ENCODE measurements at regions not wholly inside any gene's neighbourhood (a gene's known extent, or its start where the extent isn't known, plus 50 kb on each side); places are given as distances from the start of the nearest gene placed in this dataset.

- H3K27ac Mint-ChIP-seq (ENCODE audit: low read depth, unreplicated experiment) = no peak overlapping the region
- POLR2A ChIA-PET = no interaction called here
- no peaks in the 10 kb centered on the region for H3K27me3 Mint-ChIP-seq (ENCODE audit: insufficient read depth, unreplicated experiment)
- CTCF ChIA-PET = interaction anchor here (1.1 kb wide), 1 partner anchor 9 kb away, joined by 6 read pairs; no protein-coding TSS in a partner anchor
- no peak for TF ChIP-seq CTCF (IDR thresholded peaks at IDR 0.05; ENCODE audit: unreplicated experiment)
- peaks cover 21% of the 10 kb centered on the region for H3K4me1 Mint-ChIP-seq (ENCODE audit: insufficient read depth, unreplicated experiment)
- H3K36me3 Mint-ChIP-seq (ENCODE audit: insufficient read depth, unreplicated experiment) = no peaks in the 10 kb centered on the region
- H3K9me3 Mint-ChIP-seq (ENCODE audit: unreplicated experiment) = no peaks in the 10 kb centered on the region
- DNase-seq (ENCODE audit: unreplicated experiment) = no peak
- no TSS peak for BruUV-seq (replicated peaks)
- intact Hi-C loops (cut with micrococcal nuclease) = no loop called here
- H3K4me3 Mint-ChIP-seq (ENCODE audit: unreplicated experiment) = no peak overlapping the region
Measured at GRCh38 chr12:105745811-105746210, 392.9 kb downstream of the NUAK1 start.

- no peaks in the 10 kb centered on the region for H3K27me3 Mint-ChIP-seq (ENCODE audit: insufficient read depth, unreplicated experiment)
- intact Hi-C loops (cut with micrococcal nuclease) = no loop called here
- ChIA-PET POLR2A (no interaction called here), CTCF (interaction anchor here (0.6 kb wide), 1 partner anchor 139 kb away, joined by 3 read pairs; no protein-coding TSS in a partner anchor)
- H3K4me3 Mint-ChIP-seq (ENCODE audit: unreplicated experiment) = no peak overlapping the region
- peak overlapping the region; percentile 32 for H3K27ac Mint-ChIP-seq (ENCODE audit: low read depth, unreplicated experiment)
- H3K4me1 Mint-ChIP-seq (ENCODE audit: insufficient read depth, unreplicated experiment) = peaks cover 13% of the 10 kb centered on the region
- no peaks in the 10 kb centered on the region for H3K36me3 Mint-ChIP-seq (ENCODE audit: insufficient read depth, unreplicated experiment)
- H3K9me3 Mint-ChIP-seq (ENCODE audit: unreplicated experiment) = no peaks in the 10 kb centered on the region
- TF ChIP-seq CTCF (IDR thresholded peaks at IDR 0.05; ENCODE audit: unreplicated experiment) = no peak
- DNase-seq (ENCODE audit: unreplicated experiment) = peak; percentile 71
- no TSS peak for BruUV-seq (replicated peaks)
Measured at GRCh38 chr12:105748806-105749600, 389.8 kb downstream of the NUAK1 start.

GRCh38 chr12:105750096-105750495 is 388.7 kb downstream of the NUAK1 start:
- Mint-ChIP-seq H3K4me1 (ENCODE audit: insufficient read depth, unreplicated experiment) (peaks cover 13% of the 10 kb centered on the region), H3K27me3 (ENCODE audit: insufficient read depth, unreplicated experiment) (no peaks in the 10 kb centered on the region), H3K4me3 (ENCODE audit: unreplicated experiment) (no peak overlapping the region), H3K27ac (ENCODE audit: low read depth, unreplicated experiment) (no peak overlapping the region), H3K36me3 (ENCODE audit: insufficient read depth, unreplicated experiment) (no peaks in the 10 kb centered on the region), H3K9me3 (ENCODE audit: unreplicated experiment) (no peaks in the 10 kb centered on the region)
- intact Hi-C loops (cut with micrococcal nuclease) = no loop called here
- TF ChIP-seq CTCF (IDR thresholded peaks at IDR 0.05; ENCODE audit: unreplicated experiment) = no peak
- CTCF ChIA-PET = no interaction called here
- no peak for DNase-seq (ENCODE audit: unreplicated experiment)
- POLR2A ChIA-PET = no interaction called here
- no TSS peak for BruUV-seq (replicated peaks)

DNA sequence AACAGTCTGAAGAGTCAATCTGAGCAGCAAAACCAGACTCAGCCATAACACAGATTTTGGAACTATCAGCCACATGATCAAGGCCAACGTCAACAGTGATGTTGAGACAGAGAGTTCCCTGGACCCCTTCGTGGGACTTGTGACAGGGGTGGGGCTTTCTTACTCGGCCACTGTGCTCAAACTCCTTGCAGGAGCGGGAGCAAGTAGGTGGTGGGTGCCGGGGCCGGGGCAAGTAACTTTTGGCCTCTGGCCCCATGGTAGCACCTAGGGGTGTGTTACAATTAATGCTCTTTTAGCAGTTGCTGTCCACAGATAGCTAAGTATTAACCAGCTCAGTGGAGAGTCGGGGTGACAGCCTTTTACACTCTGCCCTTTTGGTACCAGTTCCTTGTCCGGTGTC is 384.4 kb downstream of the NUAK1 start:
- no peaks in the 10 kb centered on the region for H3K9me3 Mint-ChIP-seq (ENCODE audit: unreplicated experiment)
- POLR2A ChIA-PET = interaction anchor here (1.4 kb wide), 1 partner anchor 13 kb away, joined by 3 read pairs; no protein-coding TSS in a partner anchor

More for the DNA sequence above, 384.4 kb downstream of the NUAK1 start:
- Mint-ChIP-seq H3K4me3 (ENCODE audit: unreplicated experiment) (no peak overlapping the region), H3K27ac (ENCODE audit: low read depth, unreplicated experiment) (no peak overlapping the region), H3K27me3 (ENCODE audit: insufficient read depth, unreplicated experiment) (no peaks in the 10 kb centered on the region), H3K36me3 (ENCODE audit: insufficient read depth, unreplicated experiment) (no peaks in the 10 kb centered on the region), H3K4me1 (ENCODE audit: insufficient read depth, unreplicated experiment) (peaks cover 3% of the 10 kb centered on the region)
- DNase-seq (ENCODE audit: unreplicated experiment) = no peak
- CTCF ChIA-PET = interaction anchor here (0.6 kb wide), 1 partner anchor 471 kb away, joined by 3 read pairs; no protein-coding TSS in a partner anchor
- intact Hi-C loops (cut with micrococcal nuclease) = no loop called here
- BruUV-seq (replicated peaks) = no TSS peak
- TF ChIP-seq CTCF (IDR thresholded peaks at IDR 0.05; ENCODE audit: unreplicated experiment) = no peak

Data from MCF 10A (cell line).